Colon (tissue), 2 donors: ENCODE measurements at regions not wholly inside any gene's neighbourhood (a gene's known extent, or its start where the extent isn't known, plus 50 kb on each side); places are given as distances from the start of the nearest gene placed in this dataset.
"Not testable (repeated sequence)": the region's sequence is repeated elsewhere in the genome, so short reads cannot be mapped to it uniquely, and the experiment has no call there.

Experiments used
- FAIRE-seq: peaks from 2 replicates; lab custom pipeline; 2012; peaks lifted over from hg19 to GRCh38; lab: Jason Lieb, UNC
- donor health status: control.
- donor health status: control.

- FAIRE-seq: no peak
These were observed 596.9 kb upstream of the CDH6 start for GRCh38 chr5:30596495-30597064.

GRCh38 chr5:30594331-30594730 is 599.2 kb upstream of the CDH6 start:
- FAIRE-seq: no peak

- FAIRE-seq: no peak
These were observed 600.7 kb upstream of the CDH6 start for GRCh38 chr5:30592833-30593232.

- FAIRE-seq: no peak
These were observed 612.1 kb upstream of the CDH6 start for GRCh38 chr5:30581198-30581935.

GRCh38 chr5:30574761-30575160 is 618.7 kb upstream of the CDH6 start:
- no peak for FAIRE-seq

GRCh38 chr5:30572279-30572678 is 621.2 kb upstream of the CDH6 start:
- FAIRE-seq: no peak

DNA sequence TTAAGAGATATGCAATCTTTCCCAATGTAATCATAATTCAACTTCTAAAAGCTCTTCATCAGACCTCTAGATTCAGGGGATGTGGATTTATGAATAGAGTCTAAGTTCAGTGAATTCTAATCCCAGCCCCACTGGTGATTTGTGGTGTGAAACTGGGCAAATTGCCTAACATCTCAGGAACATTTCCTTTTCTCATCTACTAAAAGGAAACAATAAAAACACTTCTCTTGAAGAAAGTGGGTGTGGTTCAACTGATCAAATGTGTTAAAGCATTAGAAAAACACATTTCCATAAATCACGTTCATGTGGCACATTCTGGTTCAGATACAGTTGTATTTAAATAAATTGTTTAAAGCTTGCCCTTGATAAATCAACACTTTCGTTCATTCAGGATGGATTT is 631.7 kb upstream of the CDH6 start:
- no peak for FAIRE-seq

DNA sequence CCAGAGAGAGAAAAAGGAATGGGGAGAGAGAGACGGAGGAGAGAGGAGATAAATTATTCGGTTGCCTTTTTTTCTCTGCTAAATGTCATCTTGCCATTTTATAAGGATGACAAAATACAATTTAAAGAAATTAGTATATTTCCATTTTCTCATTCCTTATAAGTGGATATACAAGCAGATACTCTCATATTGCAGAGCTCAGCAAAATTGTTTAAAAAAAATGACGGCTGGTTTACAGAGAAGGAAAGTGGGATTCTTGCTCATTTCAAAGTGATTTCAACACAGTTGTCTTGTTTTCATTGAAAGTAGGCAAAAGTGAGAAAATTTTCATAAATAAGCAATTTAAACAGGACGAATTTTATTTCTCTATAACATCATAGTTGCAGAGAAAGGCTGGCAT is 641.9 kb upstream of the CDH6 start:
- FAIRE-seq: no peak

GRCh38 chr5:30548580-30549305 is 644.7 kb upstream of the CDH6 start:
- FAIRE-seq: no peak

- FAIRE-seq: no peak
These were observed 653.3 kb upstream of the CDH6 start for GRCh38 chr5:30540150-30540549.

GRCh38 chr5:30539004-30539634 is 654.4 kb upstream of the CDH6 start:
- no peak for FAIRE-seq

DNA sequence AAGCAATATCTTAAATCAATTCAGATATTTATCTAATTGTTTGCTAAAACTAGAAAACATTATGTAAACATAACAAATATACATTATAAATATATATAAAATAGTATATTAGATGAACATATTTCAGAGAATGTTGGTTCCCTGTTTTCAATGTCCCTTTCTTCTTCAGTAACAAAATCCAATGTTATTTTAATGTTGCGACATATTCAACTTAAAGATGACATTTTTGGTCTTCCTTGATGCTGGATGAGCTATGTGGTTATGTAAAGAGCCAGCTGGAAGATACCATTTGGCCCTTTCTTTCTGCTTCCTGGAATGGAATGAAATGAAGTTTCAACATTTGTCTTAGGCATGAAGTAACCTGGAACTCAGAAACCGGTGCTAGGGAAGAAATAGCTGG is 668.1 kb upstream of the CDH6 start:
- FAIRE-seq: peak; percentile 76

DNA sequence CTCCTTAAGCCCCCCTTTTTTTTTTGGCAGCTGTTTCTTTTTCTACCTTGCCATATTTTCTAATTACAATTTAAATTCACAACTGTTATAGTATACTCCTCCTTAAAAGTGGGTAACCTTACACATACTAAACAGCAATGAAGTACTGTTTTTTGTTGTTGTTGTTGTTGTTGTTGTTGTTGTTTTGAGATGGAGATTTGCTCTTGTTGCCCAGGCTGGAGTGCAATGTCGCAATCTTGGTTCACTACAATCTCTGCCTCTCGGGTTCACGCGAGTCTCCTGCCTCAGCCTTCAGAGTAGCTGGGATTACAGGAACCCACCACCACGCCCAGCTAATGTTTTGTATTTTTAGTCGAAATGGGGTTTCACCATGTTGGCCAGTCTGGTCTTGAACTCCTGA is 669.1 kb upstream of the CDH6 start:
- FAIRE-seq: no peak

DNA sequence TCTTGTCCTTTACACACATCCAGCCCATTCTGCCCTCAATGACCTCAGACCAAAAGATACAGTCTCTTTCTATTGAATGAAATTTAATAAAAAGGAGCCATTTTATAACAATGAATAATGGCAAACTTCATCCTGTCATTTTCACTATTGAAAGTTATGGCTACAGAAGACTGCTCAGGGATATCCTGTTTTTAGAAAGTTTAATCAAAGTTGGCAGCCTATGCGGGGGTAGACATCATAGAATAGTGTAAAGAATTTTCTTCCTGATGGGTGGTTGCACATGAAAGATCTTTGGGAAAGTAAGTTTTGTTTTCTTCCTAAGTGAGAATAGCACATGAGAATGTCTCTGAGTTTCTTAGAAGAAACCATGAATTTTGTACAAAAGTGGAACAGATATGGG is 670.4 kb upstream of the CDH6 start:
- FAIRE-seq: no peak

DNA sequence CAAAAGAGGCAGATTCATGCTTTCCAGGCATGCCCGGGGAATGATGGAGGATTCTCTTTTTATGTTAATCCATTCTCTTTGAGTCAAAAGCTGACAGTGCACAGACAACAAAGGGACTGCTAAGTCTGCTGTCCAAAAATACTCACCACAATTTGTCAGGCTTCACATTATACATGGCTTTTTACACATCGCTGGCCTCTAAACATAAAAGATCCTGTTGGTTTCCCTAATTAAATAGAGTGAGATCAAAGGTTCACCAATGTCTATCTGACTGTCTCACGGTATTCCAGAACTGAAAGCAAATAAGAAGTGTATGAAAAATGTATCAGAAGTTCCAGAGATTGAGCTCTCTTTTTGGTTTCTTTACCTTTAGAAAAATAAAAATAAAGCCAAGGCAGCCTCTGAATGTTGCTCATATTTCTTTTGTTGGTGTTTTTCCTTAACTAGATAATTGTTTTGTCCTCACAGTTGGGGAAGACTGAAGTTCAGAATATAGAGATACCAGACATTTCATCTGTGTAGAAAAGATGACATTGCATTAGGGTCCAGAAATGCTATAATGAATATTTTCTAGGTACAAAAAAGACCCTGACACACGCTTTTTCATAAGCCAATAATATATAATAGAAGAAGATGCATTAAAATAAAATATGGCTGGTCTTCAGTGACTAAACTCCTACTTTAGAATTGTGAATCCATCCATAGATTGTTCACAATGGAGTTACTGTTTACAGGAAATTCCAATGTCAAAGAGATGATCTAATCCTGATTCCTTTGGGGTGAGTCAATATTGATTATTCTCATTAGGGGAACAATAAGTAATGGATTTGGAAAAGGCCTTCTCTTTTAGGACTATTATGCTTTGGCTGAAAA is 688.2 kb upstream of the CDH6 start:
- no peak for FAIRE-seq

- FAIRE-seq: no peak
These were observed 691.2 kb upstream of the CDH6 start for GRCh38 chr5:30502277-30502676.

DNA sequence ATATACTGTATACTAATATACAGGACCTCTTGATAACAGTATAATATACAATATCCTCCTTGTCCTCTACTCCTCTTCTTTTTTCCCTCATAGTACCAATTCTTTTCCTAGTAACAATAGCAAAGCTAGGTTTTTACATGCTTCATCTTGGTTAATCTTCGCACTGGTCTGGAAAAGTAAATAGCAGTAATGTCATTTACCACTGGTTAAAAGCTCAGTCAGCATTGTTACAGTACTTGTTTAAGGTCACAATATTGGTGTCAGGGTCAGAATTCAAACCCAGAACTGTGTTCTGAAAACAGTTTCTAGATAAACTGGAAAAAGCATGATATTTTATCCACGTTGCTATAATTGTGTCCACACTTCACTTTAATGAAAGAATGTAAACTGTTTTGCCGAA is 692.4 kb upstream of the CDH6 start:
- FAIRE-seq: no peak

DNA sequence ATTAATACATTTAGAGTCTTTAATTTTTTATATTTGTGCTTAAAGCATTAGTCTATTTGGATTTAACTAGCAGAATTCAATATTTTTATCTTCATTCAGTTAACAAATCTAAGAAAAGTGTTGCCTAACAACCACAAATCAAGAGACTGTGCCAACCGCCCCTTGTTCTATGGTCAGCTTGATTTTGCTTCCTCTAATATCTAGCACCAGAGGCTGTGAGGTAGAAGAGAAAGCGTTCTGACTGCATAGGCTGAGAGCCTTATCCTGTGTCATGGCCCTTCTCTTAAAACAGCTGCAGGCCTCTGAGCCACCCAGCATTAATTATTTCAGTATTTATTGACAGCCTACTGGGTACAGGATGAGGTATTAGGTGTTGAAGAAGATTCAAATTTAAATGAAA is 693.0 kb upstream of the CDH6 start:
- no peak for FAIRE-seq

DNA sequence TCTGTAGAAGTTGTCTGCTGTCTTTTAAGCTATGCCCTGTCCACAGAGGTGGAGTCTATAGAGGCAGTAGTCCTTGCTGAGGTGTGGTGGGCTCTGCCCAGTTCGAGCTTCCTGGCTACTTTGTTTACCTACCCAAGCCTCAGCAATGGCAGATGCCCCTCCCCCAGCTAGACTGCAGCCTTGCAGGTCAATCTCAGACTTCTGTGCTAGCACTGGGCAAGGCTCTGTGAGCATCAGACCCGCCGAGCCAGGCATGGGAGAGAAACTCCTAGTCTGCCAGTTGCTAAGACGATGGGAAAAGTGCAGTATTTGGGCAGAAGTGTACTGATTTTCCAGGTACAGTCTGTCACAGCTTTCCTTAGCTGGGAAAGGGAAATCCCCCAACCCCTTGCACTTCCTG is 694.1 kb upstream of the CDH6 start:
- FAIRE-seq: no peak

DNA sequence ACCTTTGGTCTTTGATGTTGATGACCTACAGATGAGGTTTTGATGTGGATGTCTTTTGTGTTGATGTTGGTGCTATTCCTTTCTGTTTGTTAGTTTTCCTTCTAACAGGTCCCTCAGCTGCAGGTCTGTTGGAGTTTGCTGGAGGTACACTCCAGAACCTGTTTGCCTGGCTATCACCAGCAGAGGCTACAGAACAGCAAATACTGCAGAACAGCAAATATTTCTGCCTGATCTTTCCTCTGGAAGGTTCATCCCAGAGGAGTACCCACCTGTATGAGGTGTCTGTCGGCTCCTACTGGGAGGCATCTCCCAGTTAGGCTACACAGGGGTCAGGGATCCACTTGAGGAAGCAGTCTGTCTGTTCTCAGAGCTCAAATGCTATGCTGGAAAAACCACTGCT is 694.5 kb upstream of the CDH6 start:
- no peak for FAIRE-seq

DNA sequence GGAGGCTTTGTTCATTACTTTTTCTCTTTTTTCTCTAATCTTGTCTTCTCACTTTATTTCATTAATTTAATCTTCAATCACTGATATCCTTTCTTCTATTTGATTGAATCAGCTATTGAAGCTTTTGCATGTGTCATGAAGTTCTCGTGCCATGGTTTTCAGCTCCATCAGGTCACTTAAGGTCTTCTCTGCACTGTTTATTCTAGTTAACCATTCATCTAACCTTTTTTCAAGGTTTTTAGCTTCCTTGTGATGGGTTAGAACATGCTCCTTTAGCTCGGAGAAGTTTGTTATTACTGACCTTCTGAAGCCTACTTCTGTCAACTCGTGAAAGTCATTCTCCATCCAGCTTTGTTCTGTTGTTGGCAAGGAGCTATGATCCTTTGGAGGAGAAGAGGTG is 695.0 kb upstream of the CDH6 start:
- not testable (repeated sequence) for FAIRE-seq

GRCh38 chr5:30494113-30494512 is 699.4 kb upstream of the CDH6 start:
- not testable (repeated sequence) for FAIRE-seq
